RWPE2 (cell line): ENCODE measurements at regions not wholly inside any gene's neighbourhood (a gene's known extent, or its start where the extent isn't known, plus 50 kb on each side); places are given as distances from the start of the nearest gene placed in this dataset.

ENCODE experiments used
- ATAC-seq: fragments of 200-7000 bp; cut with Tn5 transposase; 3 replicates; pipeline ENCODE4 v1.9.1; 2021; ENCODE audit warnings: low read depth
- DNase-seq: peaks from one replicate; pipeline ENCODE4 v3.0.0-alpha.2; 2020; ENCODE audit warnings: low spot score
- H3K27ac ChIP-seq: fragments of 450-650 bp; 2 replicates; pipeline ENCODE4 v1.5.1; 2017; ENCODE audit warnings: mild to moderate bottlenecking; ENCODE audit not compliant: poor library complexity, severe bottlenecking
- H3K27me3 ChIP-seq: fragments of 250-450 bp; sonication (Bioruptor Pico); 2 replicates; pipeline ENCODE4 v1.5.1; 2021; ENCODE audit warnings: mild to moderate bottlenecking, moderate library complexity; ENCODE audit not compliant: insufficient read depth, poor library complexity, severe bottlenecking
- H3K36me3 ChIP-seq: fragments of 250-450 bp; sonication (Bioruptor Pico); 2 replicates; pipeline ENCODE4 v1.5.1; 2020; ENCODE audit warnings: low read depth, mild to moderate bottlenecking, moderate library complexity
- H3K4me1 ChIP-seq: fragments of 250-450 bp; sonication (Bioruptor Pico); 2 replicates; pipeline ENCODE4 v1.5.1; 2021; ENCODE audit warnings: mild to moderate bottlenecking, moderate library complexity; ENCODE audit not compliant: insufficient read depth, poor library complexity, severe bottlenecking
- H3K4me3 ChIP-seq: fragments of 250-450 bp; sonication (Bioruptor Pico); 2 replicates; pipeline ENCODE4 v1.5.1; 2021; ENCODE audit warnings: mild to moderate bottlenecking, moderate library complexity; ENCODE audit not compliant: severe bottlenecking
- H3K9me3 ChIP-seq: fragments of 250-450 bp; sonication (Bioruptor Pico); 2 replicates; pipeline ENCODE4 v1.5.1; 2021; ENCODE audit warnings: mild to moderate bottlenecking, moderate library complexity; ENCODE audit not compliant: severe bottlenecking
- CTCF ChIP-seq: fragments of 450-650 bp; IDR thresholded peaks from one replicate; pipeline ENCODE4 v1.5.1; 2017; ENCODE audit warnings: mild to moderate bottlenecking, moderate library complexity; ENCODE audit not compliant: poor library complexity, severe bottlenecking

DNA sequence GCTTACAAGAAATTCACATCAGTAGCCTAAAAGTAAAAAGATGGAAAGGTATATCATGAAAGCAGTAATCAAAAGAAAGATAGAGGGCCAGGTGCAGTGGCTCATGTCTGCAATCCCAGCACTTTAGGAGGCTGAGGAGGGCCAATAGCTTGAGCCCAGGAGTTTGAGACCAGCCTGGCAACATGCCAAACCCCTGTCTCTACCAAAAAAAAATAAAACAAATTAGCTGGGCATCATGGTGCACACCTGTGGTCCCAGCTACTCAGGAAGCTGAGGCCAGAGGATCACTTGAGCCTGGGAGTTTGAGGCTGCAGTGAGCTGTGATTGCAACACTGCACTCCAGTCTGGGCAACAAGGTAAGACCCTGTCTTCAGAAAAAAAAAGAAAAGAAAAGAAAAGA is 55.5 kb downstream of the GSPT2 start:
- no peaks in the 10 kb centered on the region for H3K27me3 ChIP-seq
- no peaks in the 10 kb centered on the region for H3K4me1 ChIP-seq
- no peaks in the 10 kb centered on the region for H3K36me3 ChIP-seq
- no peak overlapping the region for H3K4me3 ChIP-seq
- no peak for TF ChIP-seq CTCF
- H3K9me3 ChIP-seq = no peaks in the 10 kb centered on the region
- ATAC-seq (no peak), DNase-seq (no peak)
- H3K27ac ChIP-seq = no peak overlapping the region

GRCh38 chrX:51802917-51803688 is 59.9 kb downstream of the GSPT2 start:
- peak; percentile 42 for TF ChIP-seq CTCF
- peak overlapping the region; percentile 46 for H3K4me3 ChIP-seq
- H3K27ac ChIP-seq = peak overlapping the region; percentile 36

GRCh38 chrX:51803833-51804232 is 60.6 kb downstream of the GSPT2 start:
- no peak for ATAC-seq
- no peaks in the 10 kb centered on the region for H3K4me1 ChIP-seq
- no peak overlapping the region for H3K27ac ChIP-seq
- DNase-seq = no peak
- peak overlapping the region; percentile 46 for H3K4me3 ChIP-seq
- no peaks in the 10 kb centered on the region for H3K27me3 ChIP-seq
- no peaks in the 10 kb centered on the region for H3K36me3 ChIP-seq
- TF ChIP-seq CTCF = no peak
- H3K9me3 ChIP-seq = no peaks in the 10 kb centered on the region

More at GRCh38 chrX:51802917-51803688, 59.9 kb downstream of the GSPT2 start:
- H3K36me3 ChIP-seq = no peaks in the 10 kb centered on the region
- DNase-seq (no peak), ATAC-seq (peak; percentile 80)
- H3K9me3 ChIP-seq = no peaks in the 10 kb centered on the region
- no peaks in the 10 kb centered on the region for H3K4me1 ChIP-seq
- H3K27me3 ChIP-seq = no peaks in the 10 kb centered on the region

GRCh38 chrX:51804741-51805140 is 61.5 kb downstream of the GSPT2 start:
- Histone ChIP-seq H3K9me3 (no peaks in the 10 kb centered on the region), H3K4me1 (no peaks in the 10 kb centered on the region), H3K36me3 (no peaks in the 10 kb centered on the region), H3K4me3 (no peak overlapping the region), H3K27ac (no peak overlapping the region), H3K27me3 (no peaks in the 10 kb centered on the region)
- ATAC-seq (no peak), DNase-seq (no peak)
- TF ChIP-seq CTCF = no peak

DNA sequence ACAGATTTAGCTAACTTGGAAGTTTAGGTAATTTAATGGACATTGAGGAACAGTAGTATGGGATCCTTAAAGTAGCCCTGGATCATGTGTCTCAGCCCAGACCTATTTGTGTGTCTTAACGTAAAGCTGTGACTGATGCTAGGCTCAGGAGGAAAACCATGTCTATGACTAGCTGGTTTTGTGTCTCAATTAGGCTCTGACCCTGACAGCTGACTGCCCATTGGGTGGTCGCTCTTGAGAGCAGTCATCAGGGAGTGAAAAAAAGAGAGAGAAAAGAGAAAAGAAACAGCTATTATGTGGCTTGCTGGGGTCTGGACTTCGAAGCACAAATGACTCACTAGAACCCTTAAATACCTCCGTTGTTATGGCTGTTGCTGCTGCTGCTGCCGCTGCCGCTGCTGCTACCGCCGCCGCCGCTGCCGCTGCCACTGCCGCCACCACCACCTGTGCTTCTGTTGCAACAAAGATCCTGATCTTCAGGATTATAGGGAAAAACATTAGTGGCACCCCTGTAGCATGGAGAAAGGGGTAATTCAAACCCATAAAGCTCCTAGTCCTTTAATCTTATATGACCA is 70.7 kb downstream of the GSPT2 start:
- Histone ChIP-seq H3K4me3 (no peak overlapping the region), H3K36me3 (no peaks in the 10 kb centered on the region), H3K27ac (no peak overlapping the region), H3K9me3 (no peaks in the 10 kb centered on the region), H3K4me1 (no peaks in the 10 kb centered on the region), H3K27me3 (no peaks in the 10 kb centered on the region)
- no peak for TF ChIP-seq CTCF
- ATAC-seq (no peak), DNase-seq (no peak)
